Upper lobe of right lung (tissue), 1 donor: ENCODE measurements at regions not wholly inside any gene's neighbourhood (a gene's known extent, or its start where the extent isn't known, plus 50 kb on each side); places are given as distances from the start of the nearest gene placed in this dataset.
"Not testable (repeated sequence)": the region's sequence is repeated elsewhere in the genome, so short reads cannot be mapped to it uniquely, and the experiment has no call there.

Experiments used
- ATAC-seq: fragments of 200-7000 bp; cut with Tn5 transposase; one replicate; pipeline ENCODE4 v1.9.1; 2020; ENCODE audit warnings: mild to moderate bottlenecking, moderate library complexity
- DNase-seq: peaks from one replicate; pipeline ENCODE4 v3.0.0-alpha.2; 2020
- H3K27ac ChIP-seq: fragments of 200-600 bp; one replicate; pipeline ENCODE4 v1.8.0; 2022
- H3K27me3 ChIP-seq: fragments of 200-600 bp; one replicate; pipeline ENCODE4 v1.8.0; 2022; ENCODE audit warnings: mild to moderate bottlenecking
- H3K36me3 ChIP-seq: fragments of 200-600 bp; one replicate; pipeline ENCODE4 v1.8.0; 2022
- H3K4me1 ChIP-seq: fragments of 200-600 bp; one replicate; pipeline ENCODE4 v1.8.0; 2022
- H3K4me3 ChIP-seq: fragments of 200-600 bp; one replicate; pipeline ENCODE4 v1.8.0; 2022; ENCODE audit warnings: mild to moderate bottlenecking
- H3K9me3 ChIP-seq: fragments of 200-600 bp; one replicate; pipeline ENCODE4 v1.8.0; 2022
- intact Hi-C: fragments of 100-400 bp; cut with DNase I; formaldehyde crosslinking; loops from one replicate; pipeline ENCODE4 v1.11.0; 2022
- TF ChIP-seq, protein P1 (sequence below): fragments of 200-600 bp; IDR thresholded peaks from one replicate; pipeline ENCODE4 v1.8.0; 2022; ENCODE audit warnings: antibody characterized with exemption
- donor health status: DM: no; HTN: yes; CAD: no; lungs with severe emphysema.

DNA sequence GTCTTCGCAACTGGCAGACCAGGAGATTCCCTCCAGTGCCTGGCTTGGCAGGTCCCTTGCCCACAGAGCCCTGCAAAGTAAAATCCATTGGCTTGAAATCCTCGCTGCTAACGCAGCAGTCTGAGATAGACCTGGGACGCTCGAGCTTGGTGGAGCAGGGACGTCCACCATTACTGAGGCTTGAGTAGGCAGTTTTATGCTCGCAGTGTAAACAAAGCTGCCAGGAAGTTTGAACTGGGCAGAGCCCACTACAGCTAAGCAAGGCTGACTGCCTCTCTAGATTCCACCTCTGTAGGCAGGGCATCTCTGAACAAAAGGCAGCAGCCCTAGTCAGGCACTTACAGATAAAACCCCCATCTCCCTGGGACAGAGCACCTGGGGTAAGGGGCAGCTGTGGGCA is 205.0 kb upstream of the MME start:
- Histone ChIP-seq H3K27ac (no peak overlapping the region), H3K36me3 (no peaks in the 10 kb centered on the region), H3K9me3 (peaks cover 7% of the 10 kb centered on the region), H3K4me3 (no peak overlapping the region), H3K4me1 (no peaks in the 10 kb centered on the region), H3K27me3 (no peaks in the 10 kb centered on the region)
- TF ChIP-seq, protein P1, sequence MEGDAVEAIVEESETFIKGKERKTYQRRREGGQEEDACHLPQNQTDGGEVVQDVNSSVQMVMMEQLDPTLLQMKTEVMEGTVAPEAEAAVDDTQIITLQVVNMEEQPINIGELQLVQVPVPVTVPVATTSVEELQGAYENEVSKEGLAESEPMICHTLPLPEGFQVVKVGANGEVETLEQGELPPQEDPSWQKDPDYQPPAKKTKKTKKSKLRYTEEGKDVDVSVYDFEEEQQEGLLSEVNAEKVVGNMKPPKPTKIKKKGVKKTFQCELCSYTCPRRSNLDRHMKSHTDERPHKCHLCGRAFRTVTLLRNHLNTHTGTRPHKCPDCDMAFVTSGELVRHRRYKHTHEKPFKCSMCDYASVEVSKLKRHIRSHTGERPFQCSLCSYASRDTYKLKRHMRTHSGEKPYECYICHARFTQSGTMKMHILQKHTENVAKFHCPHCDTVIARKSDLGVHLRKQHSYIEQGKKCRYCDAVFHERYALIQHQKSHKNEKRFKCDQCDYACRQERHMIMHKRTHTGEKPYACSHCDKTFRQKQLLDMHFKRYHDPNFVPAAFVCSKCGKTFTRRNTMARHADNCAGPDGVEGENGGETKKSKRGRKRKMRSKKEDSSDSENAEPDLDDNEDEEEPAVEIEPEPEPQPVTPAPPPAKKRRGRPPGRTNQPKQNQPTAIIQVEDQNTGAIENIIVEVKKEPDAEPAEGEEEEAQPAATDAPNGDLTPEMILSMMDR: no peak
- DNase-seq (no peak), ATAC-seq (no peak)
- intact Hi-C loops: no loop called here

DNA sequence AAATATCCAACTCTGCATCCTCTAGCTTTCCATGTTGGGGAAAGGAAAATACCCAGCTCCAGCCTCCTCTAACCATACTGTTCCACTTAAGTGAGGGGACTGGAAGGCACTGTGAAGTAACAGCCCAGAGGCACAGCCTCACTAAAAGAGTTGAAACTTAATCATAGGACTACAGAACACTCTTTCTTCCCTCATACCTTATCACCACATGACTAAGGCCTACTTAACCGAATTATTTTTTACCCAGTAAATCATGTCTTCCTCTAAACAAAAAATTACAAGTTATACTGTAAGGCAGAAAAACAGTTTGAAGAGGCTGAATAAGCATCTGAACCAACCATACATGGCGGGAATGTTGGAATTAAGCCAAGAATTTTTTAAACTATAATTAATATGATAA is 207.4 kb upstream of the MME start:
- no peak for DNase-seq
- Histone ChIP-seq H3K9me3 (peaks cover 7% of the 10 kb centered on the region), H3K4me3 (no peak overlapping the region), H3K27me3 (no peaks in the 10 kb centered on the region), H3K4me1 (no peaks in the 10 kb centered on the region), H3K27ac (no peak overlapping the region), H3K36me3 (no peaks in the 10 kb centered on the region)
- TF ChIP-seq, protein P1: no peak
- no peak for ATAC-seq
- intact Hi-C loops: no loop called here

DNA sequence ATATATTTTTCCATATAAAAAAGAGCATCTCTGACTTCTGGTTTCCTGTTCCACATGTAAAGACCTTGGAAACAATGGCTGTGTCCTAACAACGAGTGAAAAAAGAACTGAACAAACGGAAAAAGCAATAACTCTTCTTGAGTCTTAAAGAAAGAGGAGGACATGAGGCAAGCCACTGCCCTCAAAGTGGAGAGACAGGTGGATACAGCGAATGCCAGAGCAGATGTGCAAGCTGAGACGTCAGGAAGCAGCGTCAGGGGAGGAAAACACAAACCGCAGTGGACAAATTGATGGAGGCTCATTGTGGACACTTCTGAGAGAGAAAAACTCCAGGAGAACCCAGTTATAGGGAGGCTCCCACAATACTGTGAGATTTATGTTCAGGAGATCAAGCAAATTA is 208.0 kb upstream of the MME start:
- intact Hi-C loops: no loop called here
- Histone ChIP-seq H3K4me3 (no peak overlapping the region), H3K27ac (no peak overlapping the region), H3K4me1 (no peaks in the 10 kb centered on the region), H3K36me3 (no peaks in the 10 kb centered on the region), H3K9me3 (peaks cover 7% of the 10 kb centered on the region), H3K27me3 (no peaks in the 10 kb centered on the region)
- ATAC-seq (no peak), DNase-seq (no peak)
- TF ChIP-seq, protein P1: no peak

DNA sequence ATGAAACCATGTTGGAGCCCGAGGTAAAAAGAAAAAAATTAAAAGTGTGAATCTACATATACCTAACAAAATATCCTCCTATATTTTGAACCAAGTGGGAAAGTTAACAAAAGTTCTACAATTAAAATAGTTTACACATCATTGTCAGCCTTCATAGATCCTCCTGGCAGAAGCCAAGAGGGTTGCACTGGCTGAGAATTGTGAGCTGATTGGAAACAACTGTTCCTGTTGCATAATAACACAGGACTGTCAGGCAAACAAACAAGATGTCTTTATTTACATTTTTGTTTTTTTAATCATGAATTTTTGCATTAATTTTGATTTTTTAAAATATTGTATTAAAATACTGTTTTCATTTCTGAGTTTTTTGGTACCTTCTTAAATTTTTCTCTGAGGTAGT is 215.2 kb upstream of the MME start:
- H3K4me3 ChIP-seq: no peak overlapping the region
- no peak for DNase-seq
- intact Hi-C loops: no loop called here
- no peak for ATAC-seq
- no peak overlapping the region for H3K27ac ChIP-seq
- H3K36me3 ChIP-seq: no peaks in the 10 kb centered on the region
- H3K9me3 ChIP-seq: no peaks in the 10 kb centered on the region
- no peaks in the 10 kb centered on the region for H3K4me1 ChIP-seq
- TF ChIP-seq, protein P1: no peak
- no peaks in the 10 kb centered on the region for H3K27me3 ChIP-seq

DNA sequence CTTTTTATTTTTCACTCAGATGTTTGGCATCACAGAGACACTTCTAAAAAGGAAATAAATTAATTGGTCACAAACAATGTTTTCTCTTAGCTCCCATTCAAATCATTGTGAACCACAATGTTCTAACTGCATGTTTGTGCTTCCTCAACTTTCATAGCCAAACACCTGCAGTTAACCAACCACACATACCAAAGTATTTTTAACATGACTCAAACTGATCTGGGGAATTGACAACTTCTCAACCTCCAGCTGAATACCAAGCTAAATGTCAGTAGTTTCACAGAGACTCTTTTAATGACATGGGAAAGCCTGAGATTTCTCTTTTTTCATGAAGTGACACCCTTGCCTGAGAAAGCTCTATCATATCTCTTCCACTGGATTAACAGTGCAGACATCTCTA is 217.9 kb upstream of the MME start:
- ATAC-seq: peak; percentile 31
- Histone ChIP-seq H3K4me1 (no peaks in the 10 kb centered on the region), H3K36me3 (no peaks in the 10 kb centered on the region), H3K27me3 (no peaks in the 10 kb centered on the region), H3K27ac (no peak overlapping the region), H3K9me3 (no peaks in the 10 kb centered on the region), H3K4me3 (no peak overlapping the region)
- no peak for DNase-seq
- intact Hi-C loops: no loop called here
- TF ChIP-seq, protein P1: no peak

DNA sequence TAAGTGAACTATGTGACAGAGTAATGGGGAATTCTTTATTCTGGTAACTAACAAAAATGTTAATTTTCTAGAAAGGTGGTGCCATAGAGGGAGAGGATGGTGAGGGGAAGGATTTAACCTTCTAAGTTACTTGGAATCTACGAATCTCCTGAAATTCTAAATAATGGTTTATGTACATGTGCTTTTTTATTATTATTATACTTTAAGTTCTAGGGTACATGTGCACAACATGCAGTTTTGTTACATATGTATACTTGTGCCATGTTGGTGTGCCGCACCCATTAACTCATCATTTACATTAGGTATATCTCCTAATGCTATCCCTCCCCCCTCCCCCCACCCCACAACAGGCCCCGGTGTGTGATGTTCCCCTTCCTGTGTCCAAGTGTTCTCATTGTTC is 227.1 kb upstream of the MME start:
- H3K27ac ChIP-seq, H3K4me3 ChIP-seq, H3K4me1 ChIP-seq, H3K36me3 ChIP-seq, H3K9me3 ChIP-seq, H3K27me3 ChIP-seq, intact Hi-C loops, DNase-seq, ATAC-seq: not testable (repeated sequence)
